ENCODE measurements at regions not wholly inside any gene's neighbourhood (a gene's known extent, or its start where the extent isn't known, plus 50 kb on each side); places are given as distances from the start of the nearest gene placed in this dataset.

GRCh38 chr12:53866727-53867126 lies 71.9 kb upstream of the HOXC13 start:
- TF ChIP-seq POLR2A (IDR thresholded peaks at IDR 0.05; ENCODE audit: low read depth) (no peak), EP300 (IDR thresholded peaks at IDR 0.05) (no peak), POLR2AphosphoS5 (IDR thresholded peaks at IDR 0.05) (no peak)
- TF ChIP-seq, protein P1, sequence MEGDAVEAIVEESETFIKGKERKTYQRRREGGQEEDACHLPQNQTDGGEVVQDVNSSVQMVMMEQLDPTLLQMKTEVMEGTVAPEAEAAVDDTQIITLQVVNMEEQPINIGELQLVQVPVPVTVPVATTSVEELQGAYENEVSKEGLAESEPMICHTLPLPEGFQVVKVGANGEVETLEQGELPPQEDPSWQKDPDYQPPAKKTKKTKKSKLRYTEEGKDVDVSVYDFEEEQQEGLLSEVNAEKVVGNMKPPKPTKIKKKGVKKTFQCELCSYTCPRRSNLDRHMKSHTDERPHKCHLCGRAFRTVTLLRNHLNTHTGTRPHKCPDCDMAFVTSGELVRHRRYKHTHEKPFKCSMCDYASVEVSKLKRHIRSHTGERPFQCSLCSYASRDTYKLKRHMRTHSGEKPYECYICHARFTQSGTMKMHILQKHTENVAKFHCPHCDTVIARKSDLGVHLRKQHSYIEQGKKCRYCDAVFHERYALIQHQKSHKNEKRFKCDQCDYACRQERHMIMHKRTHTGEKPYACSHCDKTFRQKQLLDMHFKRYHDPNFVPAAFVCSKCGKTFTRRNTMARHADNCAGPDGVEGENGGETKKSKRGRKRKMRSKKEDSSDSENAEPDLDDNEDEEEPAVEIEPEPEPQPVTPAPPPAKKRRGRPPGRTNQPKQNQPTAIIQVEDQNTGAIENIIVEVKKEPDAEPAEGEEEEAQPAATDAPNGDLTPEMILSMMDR (IDR thresholded peaks at IDR 0.05) = no peak

Data from esophagus muscularis mucosa (tissue), 4 donors.